ENCODE measurements at regions not wholly inside any gene's neighbourhood (a gene's known extent, or its start where the extent isn't known, plus 50 kb on each side); places are given as distances from the start of the nearest gene placed in this dataset.

DNA sequence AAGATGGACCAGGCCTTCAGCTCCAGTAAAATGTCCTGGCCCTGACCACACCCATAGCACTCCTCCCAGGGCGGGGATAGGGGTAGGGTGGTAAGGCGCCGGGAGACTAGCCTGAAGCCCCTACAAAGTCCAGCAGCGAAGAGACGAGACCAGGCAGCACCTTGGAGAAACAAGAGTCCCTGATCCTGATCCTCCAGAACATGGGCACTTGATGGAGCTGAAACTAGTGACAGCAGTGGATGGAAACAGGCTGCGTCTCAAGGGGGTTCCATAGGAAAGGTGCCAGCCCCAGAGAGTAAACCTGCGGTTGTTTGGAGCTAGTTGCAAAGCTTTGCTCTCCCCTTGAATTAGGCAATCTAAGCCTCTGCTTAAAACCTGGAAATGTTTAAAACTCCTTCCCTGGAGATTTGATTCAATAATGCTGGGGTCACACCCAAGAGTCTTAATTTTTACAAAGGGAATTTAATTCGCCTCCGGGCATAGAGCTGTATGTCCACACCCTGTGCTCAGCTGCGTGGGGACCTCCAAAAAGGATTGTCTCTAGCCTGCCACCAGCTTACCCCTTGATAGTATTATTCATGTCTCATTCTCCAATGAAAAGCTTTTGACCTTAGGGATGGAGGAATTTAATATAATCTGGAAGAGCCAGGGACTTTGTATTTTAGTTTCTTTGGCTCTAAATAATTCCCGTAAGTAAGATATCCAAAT lies 258.6 kb downstream of the PMP22 start:
- no peak overlapping the region for H3K4me3 ChIP-seq (ENCODE audit: low read depth in 1 of 2, low read length in 2 of 2)
- H3K27me3 ChIP-seq (ENCODE audit: control insufficient read depth in 1 of 2, insufficient read depth in 2 of 2, low read length in 2 of 2) = no peaks in the 10 kb centered on the region
- no peak overlapping the region for H3K27ac ChIP-seq (ENCODE audit: low read depth, low read length)
- H3K9me3 ChIP-seq (ENCODE audit: low read length) = no peaks in the 10 kb centered on the region
- no peaks in the 10 kb centered on the region for H3K4me1 ChIP-seq (ENCODE audit: insufficient read depth, low read length)
- H3K9ac ChIP-seq (ENCODE audit: low read length) = no peak overlapping the region
- H3K36me3 ChIP-seq (ENCODE audit: insufficient read depth, low read length) = no peaks in the 10 kb centered on the region

GRCh38 chr17:15000661-15001060 lies 264.5 kb downstream of the PMP22 start:
- no peaks in the 10 kb centered on the region for H3K4me1 ChIP-seq (ENCODE audit: insufficient read depth, low read length)
- H3K9ac ChIP-seq (ENCODE audit: low read length) = no peak overlapping the region
- H3K27ac ChIP-seq (ENCODE audit: low read depth, low read length) = no peak overlapping the region
- no peaks in the 10 kb centered on the region for H3K9me3 ChIP-seq (ENCODE audit: low read length)
- no peaks in the 10 kb centered on the region for H3K36me3 ChIP-seq (ENCODE audit: insufficient read depth, low read length)
- no peaks in the 10 kb centered on the region for H3K27me3 ChIP-seq (ENCODE audit: control insufficient read depth in 1 of 2, insufficient read depth in 2 of 2, low read length in 2 of 2)
- no peak overlapping the region for H3K4me3 ChIP-seq (ENCODE audit: low read depth in 1 of 2, low read length in 2 of 2)

DNA sequence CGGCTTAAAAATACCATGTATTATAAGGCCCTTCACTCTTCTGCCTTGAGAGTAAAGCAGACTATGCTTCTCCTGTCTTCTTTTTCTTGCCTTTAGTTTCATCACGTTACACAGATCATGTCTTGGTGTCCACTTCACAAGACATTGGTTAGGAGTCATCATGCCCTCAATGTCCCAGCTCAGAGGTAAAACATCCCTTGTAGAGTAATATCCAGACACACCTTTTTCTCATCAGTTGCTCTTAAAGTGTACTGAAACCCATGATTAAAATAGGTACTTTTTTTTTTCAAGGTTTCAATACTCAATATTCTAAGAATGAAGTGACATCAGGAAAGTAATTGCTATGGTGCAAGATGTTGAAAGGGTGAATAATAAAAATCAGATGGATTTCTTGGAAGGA lies 267.8 kb downstream of the PMP22 start:
- Histone ChIP-seq H3K9ac (ENCODE audit: low read length) (no peak overlapping the region), H3K27ac (ENCODE audit: low read depth, low read length) (no peak overlapping the region), H3K4me1 (ENCODE audit: insufficient read depth, low read length) (no peaks in the 10 kb centered on the region), H3K9me3 (ENCODE audit: low read length) (no peaks in the 10 kb centered on the region), H3K36me3 (ENCODE audit: insufficient read depth, low read length) (no peaks in the 10 kb centered on the region), H3K27me3 (ENCODE audit: control insufficient read depth in 1 of 2, insufficient read depth in 2 of 2, low read length in 2 of 2) (no peaks in the 10 kb centered on the region), H3K4me3 (ENCODE audit: low read depth in 1 of 2, low read length in 2 of 2) (no peak overlapping the region)

- no peak overlapping the region for H3K9ac ChIP-seq (ENCODE audit: low read length)
- H3K36me3 ChIP-seq (ENCODE audit: insufficient read depth, low read length) = no peaks in the 10 kb centered on the region
- no peaks in the 10 kb centered on the region for H3K9me3 ChIP-seq (ENCODE audit: low read length)
- H3K4me3 ChIP-seq (ENCODE audit: low read depth in 1 of 2, low read length in 2 of 2) = no peak overlapping the region
- peaks cover 0 to 15% of the 10 kb centered on the region in 2 donors for H3K27me3 ChIP-seq (ENCODE audit: control insufficient read depth in 1 of 2, insufficient read depth in 2 of 2, low read length in 2 of 2)
- H3K27ac ChIP-seq (ENCODE audit: low read depth, low read length) = no peak overlapping the region
- no peaks in the 10 kb centered on the region for H3K4me1 ChIP-seq (ENCODE audit: insufficient read depth, low read length)
Measured at GRCh38 chr17:14986127-14986526, 279.0 kb downstream of the PMP22 start.

- H3K4me1 ChIP-seq (ENCODE audit: insufficient read depth, low read length) = peaks cover 8% of the 10 kb centered on the region
- no peak overlapping the region for H3K9ac ChIP-seq (ENCODE audit: low read length)
- peaks cover 0 to 11% of the 10 kb centered on the region in 2 donors for H3K27me3 ChIP-seq (ENCODE audit: control insufficient read depth in 1 of 2, insufficient read depth in 2 of 2, low read length in 2 of 2)
- H3K27ac ChIP-seq (ENCODE audit: low read depth, low read length) = no peak overlapping the region
- H3K4me3 ChIP-seq (ENCODE audit: low read depth in 1 of 2, low read length in 2 of 2) = no peak overlapping the region
- no peaks in the 10 kb centered on the region for H3K36me3 ChIP-seq (ENCODE audit: insufficient read depth, low read length)
- H3K9me3 ChIP-seq (ENCODE audit: low read length) = peaks cover 7% of the 10 kb centered on the region
Measured at GRCh38 chr17:14972844-14973243, 292.3 kb downstream of the PMP22 start.

GRCh38 chr17:14971054-14971453 lies 294.1 kb downstream of the PMP22 start:
- Histone ChIP-seq H3K9ac (ENCODE audit: low read length) (no peak overlapping the region), H3K36me3 (ENCODE audit: insufficient read depth, low read length) (no peaks in the 10 kb centered on the region), H3K9me3 (ENCODE audit: low read length) (peaks cover 7% of the 10 kb centered on the region), H3K4me1 (ENCODE audit: insufficient read depth, low read length) (peaks cover 8% of the 10 kb centered on the region), H3K27ac (ENCODE audit: low read depth, low read length) (no peak overlapping the region), H3K4me3 (ENCODE audit: low read depth in 1 of 2, low read length in 2 of 2) (no peak overlapping the region), H3K27me3 (ENCODE audit: control insufficient read depth in 1 of 2, insufficient read depth in 2 of 2, low read length in 2 of 2) (peaks cover 7 to 11% of the 10 kb centered on the region in 2 donors)

DNA sequence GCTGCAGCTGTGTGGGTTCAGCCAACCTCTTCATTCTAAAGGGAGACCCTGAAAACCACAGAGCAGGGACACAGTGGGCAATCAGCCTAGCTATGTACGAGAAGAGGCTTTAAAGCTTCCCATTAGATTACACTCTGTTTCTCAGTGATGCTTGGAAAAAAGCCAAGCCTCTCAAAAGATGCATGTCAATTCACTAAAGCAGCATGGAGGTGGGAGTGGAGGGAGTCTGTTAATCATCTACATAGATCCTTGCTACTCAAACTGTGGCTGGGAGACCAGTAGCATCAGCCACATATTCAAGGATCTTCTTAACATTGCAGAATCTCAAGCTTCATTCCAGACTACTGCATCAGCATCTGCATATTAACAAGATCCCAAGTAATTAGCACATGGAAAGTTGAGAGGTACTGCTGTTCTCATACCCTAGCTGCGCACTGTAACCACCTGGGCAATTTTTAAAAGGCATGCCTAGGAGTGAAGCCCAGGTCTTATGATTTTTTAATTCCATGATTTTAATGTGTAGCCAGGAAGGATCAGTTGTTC lies 305.9 kb downstream of the PMP22 start:
- Histone ChIP-seq H3K4me3 (ENCODE audit: low read depth in 1 of 2, low read length in 2 of 2) (no peak overlapping the region), H3K4me1 (ENCODE audit: insufficient read depth, low read length) (no peaks in the 10 kb centered on the region), H3K9me3 (ENCODE audit: low read length) (no peaks in the 10 kb centered on the region), H3K9ac (ENCODE audit: low read length) (no peak overlapping the region), H3K36me3 (ENCODE audit: insufficient read depth, low read length) (no peaks in the 10 kb centered on the region), H3K27me3 (ENCODE audit: control insufficient read depth in 1 of 2, insufficient read depth in 2 of 2, low read length in 2 of 2) (peaks cover 0 to 6% of the 10 kb centered on the region in 2 donors), H3K27ac (ENCODE audit: low read depth, low read length) (no peak overlapping the region)

- Histone ChIP-seq H3K36me3 (ENCODE audit: insufficient read depth, low read length) (no peaks in the 10 kb centered on the region), H3K9me3 (ENCODE audit: low read length) (no peaks in the 10 kb centered on the region), H3K4me3 (ENCODE audit: low read depth in 1 of 2, low read length in 2 of 2) (no peak overlapping the region), H3K4me1 (ENCODE audit: insufficient read depth, low read length) (no peaks in the 10 kb centered on the region), H3K27me3 (ENCODE audit: control insufficient read depth in 1 of 2, insufficient read depth in 2 of 2, low read length in 2 of 2) (peaks cover 0 to 4% of the 10 kb centered on the region in 2 donors), H3K27ac (ENCODE audit: low read depth, low read length) (no peak overlapping the region), H3K9ac (ENCODE audit: low read length) (no peak overlapping the region)
Measured at GRCh38 chr17:14953405-14953804, 311.7 kb downstream of the PMP22 start.

DNA sequence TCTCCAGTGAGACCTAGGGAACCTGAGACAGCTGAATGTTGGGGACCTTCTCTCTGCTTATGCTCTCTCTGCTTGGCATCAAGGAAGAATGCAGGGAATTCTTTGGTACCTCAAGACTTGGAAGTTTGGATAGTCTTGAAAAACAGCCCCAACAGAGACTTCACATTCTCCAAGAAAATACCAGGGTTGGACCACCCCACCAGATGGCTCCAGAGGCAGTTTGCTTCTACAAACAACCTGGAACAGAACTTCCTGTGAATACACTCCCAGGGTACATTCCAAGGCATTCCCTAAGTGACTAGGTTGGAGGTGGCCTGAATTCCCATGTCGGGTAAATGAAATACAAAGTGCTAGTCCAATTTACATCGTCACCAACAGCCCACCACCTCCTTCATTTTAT lies 314.4 kb downstream of the PMP22 start:
- no peaks in the 10 kb centered on the region for H3K4me1 ChIP-seq (ENCODE audit: insufficient read depth, low read length)
- H3K9ac ChIP-seq (ENCODE audit: low read length) = no peak overlapping the region
- no peaks in the 10 kb centered on the region for H3K36me3 ChIP-seq (ENCODE audit: insufficient read depth, low read length)
- no peak overlapping the region for H3K4me3 ChIP-seq (ENCODE audit: low read depth in 1 of 2, low read length in 2 of 2)
- no peaks in the 10 kb centered on the region for H3K9me3 ChIP-seq (ENCODE audit: low read length)
- H3K27ac ChIP-seq (ENCODE audit: low read depth, low read length) = no peak overlapping the region
- peaks cover 0 to 4% of the 10 kb centered on the region in 2 donors for H3K27me3 ChIP-seq (ENCODE audit: control insufficient read depth in 1 of 2, insufficient read depth in 2 of 2, low read length in 2 of 2)

- H3K27me3 ChIP-seq (ENCODE audit: control insufficient read depth in 1 of 2, insufficient read depth in 2 of 2, low read length in 2 of 2) = peaks cover 0 to 3% of the 10 kb centered on the region in 2 donors
- no peak overlapping the region for H3K27ac ChIP-seq (ENCODE audit: low read depth, low read length)
- H3K9ac ChIP-seq (ENCODE audit: low read length) = no peak overlapping the region
- H3K36me3 ChIP-seq (ENCODE audit: insufficient read depth, low read length) = no peaks in the 10 kb centered on the region
- no peaks in the 10 kb centered on the region for H3K4me1 ChIP-seq (ENCODE audit: insufficient read depth, low read length)
- H3K4me3 ChIP-seq (ENCODE audit: low read depth in 1 of 2, low read length in 2 of 2) = no peak overlapping the region
- H3K9me3 ChIP-seq (ENCODE audit: low read length) = no peaks in the 10 kb centered on the region
Measured at GRCh38 chr17:14950216-14950615, 314.9 kb downstream of the PMP22 start.

DNA sequence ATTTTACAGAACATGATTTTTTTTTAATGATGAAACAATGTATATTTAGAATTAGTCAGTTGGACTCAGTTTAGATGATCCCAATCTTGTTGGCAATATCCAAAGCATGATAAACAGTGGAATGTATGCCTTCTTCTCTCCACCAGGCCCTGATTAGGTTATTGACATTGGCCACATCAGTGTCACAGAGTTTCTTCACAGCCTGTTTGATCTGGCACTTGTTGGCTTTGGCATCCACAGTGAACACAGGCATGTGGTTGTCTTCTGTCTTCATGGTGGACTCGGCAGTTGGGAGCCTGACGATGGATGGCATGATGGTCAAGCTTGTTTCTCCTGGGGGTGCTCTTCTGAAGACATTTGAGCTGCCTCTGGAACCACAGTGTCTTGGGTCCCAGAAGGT lies 317.5 kb downstream of the PMP22 start:
- Histone ChIP-seq H3K27me3 (ENCODE audit: control insufficient read depth in 1 of 2, insufficient read depth in 2 of 2, low read length in 2 of 2) (no peaks in the 10 kb centered on the region), H3K9me3 (ENCODE audit: low read length) (no peaks in the 10 kb centered on the region)

DNA sequence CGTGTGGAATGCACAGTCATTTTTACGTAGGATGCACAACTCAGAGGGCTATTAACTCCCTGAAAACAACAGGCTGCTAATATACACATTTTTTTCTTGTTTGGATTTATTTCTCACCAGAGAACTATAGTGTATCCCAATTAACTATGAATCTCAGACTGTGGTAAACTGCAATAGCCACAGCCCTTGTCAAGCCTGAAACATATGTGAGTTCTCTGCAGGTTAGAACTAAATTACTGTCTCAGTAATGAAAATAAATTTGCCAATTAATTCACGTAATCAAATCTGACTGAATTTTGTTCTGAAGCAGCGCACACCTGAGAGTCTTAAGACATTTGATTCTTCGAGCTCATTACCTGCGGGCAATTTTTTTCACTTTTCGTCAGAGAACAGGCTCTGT lies 318.6 kb downstream of the PMP22 start:
- no peak overlapping the region for H3K9ac ChIP-seq (ENCODE audit: low read length)
- H3K36me3 ChIP-seq (ENCODE audit: insufficient read depth, low read length) = no peaks in the 10 kb centered on the region
- no peak overlapping the region for H3K4me3 ChIP-seq (ENCODE audit: low read depth in 1 of 2, low read length in 2 of 2)
- H3K27me3 ChIP-seq (ENCODE audit: control insufficient read depth in 1 of 2, insufficient read depth in 2 of 2, low read length in 2 of 2) = no peaks in the 10 kb centered on the region
- no peaks in the 10 kb centered on the region for H3K4me1 ChIP-seq (ENCODE audit: insufficient read depth, low read length)
- no peak overlapping the region for H3K27ac ChIP-seq (ENCODE audit: low read depth, low read length)
- H3K9me3 ChIP-seq (ENCODE audit: low read length) = no peaks in the 10 kb centered on the region

More for the DNA sequence above, 317.5 kb downstream of the PMP22 start:
- Histone ChIP-seq H3K36me3 (ENCODE audit: insufficient read depth, low read length) (no peaks in the 10 kb centered on the region), H3K4me3 (ENCODE audit: low read depth in 1 of 2, low read length in 2 of 2) (no peak overlapping the region), H3K4me1 (ENCODE audit: insufficient read depth, low read length) (no peaks in the 10 kb centered on the region), H3K9ac (ENCODE audit: low read length) (no peak overlapping the region), H3K27ac (ENCODE audit: low read depth, low read length) (no peak overlapping the region)
